AG04450 (cell line): ENCODE measurements at regions not wholly inside any gene's neighbourhood (a gene's known extent, or its start where the extent isn't known, plus 50 kb on each side); places are given as distances from the start of the nearest gene placed in this dataset.

Source experiments
- CTCF ChIA-PET: fragments of 300-600, 350-600 bp; formaldehyde crosslinking; extraction: SDS; loops from one replicate; lab custom pipeline; 2022; ENCODE audit warnings: antibody characterized with exemption, inconsistent platforms; lab: Charles Lee
- POLR2A ChIA-PET: fragments of 350-600 bp; formaldehyde crosslinking; extraction: SDS; loops from one replicate; lab custom pipeline; 2021; ENCODE audit warnings: antibody characterized with exemption, inconsistent platforms; lab: Yijun Ruan, JAX
- DNase-seq: peaks from one replicate; pipeline ENCODE4 v3.0.0-alpha.2; 2011; ENCODE audit warnings: low read depth, low spot score
- H3K27ac ChIP-seq: one replicate; pipeline ENCODE4 v1.5.1; 2012; ENCODE audit warnings: low read depth, low read length, control low read depth
- H3K27me3 ChIP-seq: one replicate; pipeline ENCODE4 v1.6.0; 2012; ENCODE audit warnings: low read length; ENCODE audit not compliant: control insufficient read depth, insufficient read depth
- H3K4me3 ChIP-seq: 2 replicates; pipeline ENCODE4 v1.5.1; 2011; ENCODE audit warnings: mild to moderate bottlenecking, low read depth, low read length, control low read depth
- H3K9me3 ChIP-seq: 2 replicates; pipeline ENCODE4 v1.5.1; 2012; ENCODE audit warnings: low read length; ENCODE audit not compliant: control insufficient read depth, insufficient read depth
- TF ChIP-seq, protein P1 (sequence below): IDR thresholded peaks from 2 replicates; pipeline ENCODE4 v1.5.1; 2011; ENCODE audit warnings: low read depth, low read length, control low read depth, inconsistent platforms

GRCh38 chr10:58451193-58451889 is 61.3 kb upstream of the BICC1 start:
- TF ChIP-seq, protein P1, sequence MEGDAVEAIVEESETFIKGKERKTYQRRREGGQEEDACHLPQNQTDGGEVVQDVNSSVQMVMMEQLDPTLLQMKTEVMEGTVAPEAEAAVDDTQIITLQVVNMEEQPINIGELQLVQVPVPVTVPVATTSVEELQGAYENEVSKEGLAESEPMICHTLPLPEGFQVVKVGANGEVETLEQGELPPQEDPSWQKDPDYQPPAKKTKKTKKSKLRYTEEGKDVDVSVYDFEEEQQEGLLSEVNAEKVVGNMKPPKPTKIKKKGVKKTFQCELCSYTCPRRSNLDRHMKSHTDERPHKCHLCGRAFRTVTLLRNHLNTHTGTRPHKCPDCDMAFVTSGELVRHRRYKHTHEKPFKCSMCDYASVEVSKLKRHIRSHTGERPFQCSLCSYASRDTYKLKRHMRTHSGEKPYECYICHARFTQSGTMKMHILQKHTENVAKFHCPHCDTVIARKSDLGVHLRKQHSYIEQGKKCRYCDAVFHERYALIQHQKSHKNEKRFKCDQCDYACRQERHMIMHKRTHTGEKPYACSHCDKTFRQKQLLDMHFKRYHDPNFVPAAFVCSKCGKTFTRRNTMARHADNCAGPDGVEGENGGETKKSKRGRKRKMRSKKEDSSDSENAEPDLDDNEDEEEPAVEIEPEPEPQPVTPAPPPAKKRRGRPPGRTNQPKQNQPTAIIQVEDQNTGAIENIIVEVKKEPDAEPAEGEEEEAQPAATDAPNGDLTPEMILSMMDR: no peak
- DNase-seq: no peak
- H3K27me3 ChIP-seq: no peaks in the 10 kb centered on the region
- no peak overlapping the region for H3K4me3 ChIP-seq
- no peak overlapping the region for H3K27ac ChIP-seq
- ChIA-PET CTCF (interaction anchor here (0.6 kb wide), 1 partner anchor 152 kb away, joined by 3 read pairs; no protein-coding TSS in a partner anchor), POLR2A (no interaction called here)
- H3K9me3 ChIP-seq: peaks cover 8% of the 10 kb centered on the region

DNA sequence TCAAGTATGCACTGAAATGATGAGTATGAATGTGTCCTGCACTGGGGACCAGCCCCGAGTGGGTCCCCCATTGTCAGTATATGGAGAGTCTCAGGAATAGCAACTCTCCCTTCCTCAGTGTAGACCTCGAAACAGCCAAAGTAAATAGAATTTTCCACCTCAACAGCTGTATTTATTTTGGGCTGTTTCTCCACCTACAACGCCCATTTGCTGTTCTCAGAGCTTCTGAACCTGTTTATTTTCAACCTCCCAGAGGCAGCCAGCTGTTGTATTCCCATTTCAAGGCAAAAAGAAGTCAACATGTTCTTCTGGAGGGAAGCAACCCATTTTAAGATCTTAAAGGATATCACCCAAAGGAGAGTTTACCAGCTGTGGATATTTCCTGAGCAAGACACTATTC is 59.6 kb upstream of the BICC1 start:
- no peak for DNase-seq
- CTCF ChIA-PET: interaction anchor here (0.6 kb wide), 1 partner anchor 59 kb away, joined by 3 read pairs; no protein-coding TSS in a partner anchor
- POLR2A ChIA-PET: no interaction called here
- TF ChIP-seq, protein P1: no peak
- Histone ChIP-seq H3K27ac (no peak overlapping the region), H3K9me3 (peaks cover 6% of the 10 kb centered on the region), H3K4me3 (no peak overlapping the region), H3K27me3 (no peaks in the 10 kb centered on the region)

GRCh38 chr10:58456179-58456578 is 56.5 kb upstream of the BICC1 start:
- TF ChIP-seq, protein P1: no peak
- DNase-seq: no peak
- POLR2A ChIA-PET: no interaction called here
- Histone ChIP-seq H3K27me3 (no peaks in the 10 kb centered on the region), H3K4me3 (no peak overlapping the region), H3K27ac (no peak overlapping the region), H3K9me3 (no peaks in the 10 kb centered on the region)
- CTCF ChIA-PET: no interaction called here

GRCh38 chr10:58457761-58458616 is 54.7 kb upstream of the BICC1 start:
- peak overlapping the region; percentile 81 for H3K27ac ChIP-seq
- DNase-seq: peak; percentile 96
- CTCF ChIA-PET: interaction anchor here (0.6 to 1.4 kb wide), 3 partner anchors 19 to 55 kb away, joined by 3 to 4 read pairs (median 3); partner anchors contain the start of gene BICC1
- H3K9me3 ChIP-seq: no peaks in the 10 kb centered on the region
- TF ChIP-seq, protein P1: no peak
- POLR2A ChIA-PET: interaction anchor here (0.7 to 1.8 kb wide), 9 partner anchors 11 to 318 kb away, joined by 3 to 17 read pairs (median 5); no protein-coding TSS in a partner anchor
- no peak overlapping the region for H3K4me3 ChIP-seq
- no peaks in the 10 kb centered on the region for H3K27me3 ChIP-seq
